ENCODE measurements at regions not wholly inside any gene's neighbourhood (a gene's known extent, or its start where the extent isn't known, plus 50 kb on each side); places are given as distances from the start of the nearest gene placed in this dataset.

- TF ChIP-seq EZH2 (IDR thresholded peaks at IDR 0.05; ENCODE audit: insufficient read depth, low read length): no peak
- TF ChIP-seq CTCF (IDR thresholded peaks at IDR 0.05; ENCODE audit: insufficient read depth, low read depth, low read length): no peak
Observed at GRCh38 chr4:73676136-73676535, 55.9 kb upstream of the RASSF6 start.
